GM12878 (cell line): ENCODE measurements at regions not wholly inside any gene's neighbourhood (a gene's known extent, or its start where the extent isn't known, plus 50 kb on each side); places are given as distances from the start of the nearest gene placed in this dataset.

Experiments
- ATAC-seq: fragments of 200-7000 bp; cut with Tn5 transposase; 3 replicates; pipeline ENCODE4 v1.9.1; 2020; ENCODE audit warnings: mild to moderate bottlenecking, moderate library complexity
- BruUV-seq: library from RNA; stranded (reverse); fragments of 400-500 nt; replicated peaks from 2 replicates; lab custom pipeline; 2021; lab: Mats Ljungman, UMichigan
- CTCF ChIA-PET: fragments of 300-600 bp; sonication (Branson Sonifier 250); formaldehyde crosslinking; extraction: SDS; loops from one replicate; lab custom pipeline; 2021; ENCODE audit warnings: inconsistent platforms; lab: Yijun Ruan, JAX
- POLR2A ChIA-PET: fragments of 350-600 bp; formaldehyde crosslinking; extraction: SDS; loops from one replicate; lab custom pipeline; 2021; ENCODE audit warnings: inconsistent platforms; lab: Charles Lee
- RAD21 ChIA-PET: fragments of 300-600 bp; sonication (Branson Sonifier 250); formaldehyde crosslinking; loops from one replicate; lab custom pipeline; 2023; ENCODE audit warnings: antibody characterized with exemption; ENCODE audit not compliant: unreplicated experiment; lab: Charles Lee
- SMC1A ChIA-PET: fragments of 300-600 bp; sonication (Branson Sonifier 250); formaldehyde crosslinking; loops from one replicate; lab custom pipeline; 2023; ENCODE audit not compliant: unreplicated experiment, uncharacterized antibody; lab: Charles Lee
- DNase-seq: peaks from one replicate; pipeline ENCODE4 v3.0.0-alpha.2; 2011; ENCODE audit warnings: low read depth, low spot score
- FAIRE-seq: peaks from 3 replicates; lab custom pipeline; 2011; peaks lifted over from hg19 to GRCh38; lab: Jason Lieb, UNC
- H2AFZ ChIP-seq: 2 replicates; pipeline ENCODE4 v1.6.0; 2011; ENCODE audit warnings: low read depth, low read length, control low read depth; ENCODE audit not compliant: control insufficient read depth
- H3K27ac ChIP-seq: 2 replicates; pipeline ENCODE4 v1.5.1; 2011; ENCODE audit warnings: control low read depth; ENCODE audit not compliant: control insufficient read depth, insufficient read depth
- H3K27me3 ChIP-seq, 2 experiments: replicated peaks in 1 of 2; 2 replicates each; pipeline versions ENCODE4 v1.6.0 to v1.6.1; 2011; ENCODE audit warnings: low read length in 1 of 2; ENCODE audit not compliant: control insufficient read depth in 2 of 2, insufficient read depth in 2 of 2
- H3K36me3 ChIP-seq, 2 experiments: 2 replicates each; pipeline ENCODE4 v1.5.1; 2011; ENCODE audit warnings: low read length in 1 of 2; ENCODE audit not compliant: control insufficient read depth in 2 of 2, insufficient read depth in 2 of 2
- H3K4me1 ChIP-seq: 2 replicates; pipeline ENCODE4 v1.6.1; 2011; ENCODE audit warnings: mild to moderate bottlenecking, low read length, moderate library complexity, mixed read lengths; ENCODE audit not compliant: control insufficient read depth, insufficient read depth
- H3K4me2 ChIP-seq: 2 replicates; pipeline ENCODE4 v1.6.0; 2011; ENCODE audit warnings: control low read depth; ENCODE audit not compliant: control insufficient read depth, insufficient read depth
- H3K4me3 ChIP-seq: fragments of 200-600 bp; sonication (generic); 2 replicates; pipeline ENCODE4 v1.5.1; 2016
- H3K79me2 ChIP-seq: 2 replicates; pipeline ENCODE4 v1.6.0; 2011; ENCODE audit warnings: low read length; ENCODE audit not compliant: control insufficient read depth, insufficient read depth
- H3K9ac ChIP-seq: 2 replicates; pipeline ENCODE4 v1.8.0; 2011; ENCODE audit warnings: low read length, control low read depth, mixed read lengths; ENCODE audit not compliant: control insufficient read depth, insufficient read depth
- H3K9me3 ChIP-seq: replicated peaks from 3 replicates; pipeline ENCODE4 v1.5.1; 2011; ENCODE audit warnings: mild to moderate bottlenecking, low read length; ENCODE audit not compliant: control insufficient read depth, insufficient read depth
- H4K20me1 ChIP-seq: 2 replicates; pipeline ENCODE4 v1.6.0; 2011; ENCODE audit not compliant: control insufficient read depth, insufficient read depth
- ATF7 ChIP-seq: fragments of 450-650 bp; IDR thresholded peaks from 2 replicates; pipeline ENCODE4 v1.6.1; 2016; ENCODE audit warnings: low read depth, mild to moderate bottlenecking
- CHD1 ChIP-seq: IDR thresholded peaks from 2 replicates; pipeline ENCODE4 v1.6.1; 2012; ENCODE audit warnings: low read depth, low read length, improper control_type of control experiment
- CHD4 ChIP-seq: fragments of 200-600 bp; sonication (generic); IDR thresholded peaks from 2 replicates; pipeline ENCODE4 v1.6.1; 2016; ENCODE audit warnings: mild to moderate bottlenecking
- CREB1 ChIP-seq: IDR thresholded peaks from 2 replicates; pipeline ENCODE4 v1.6.1; 2012; ENCODE audit warnings: low read depth, mild to moderate bottlenecking, inconsistent platforms
- CUX1 ChIP-seq: IDR thresholded peaks from 2 replicates; pipeline ENCODE4 v1.6.1; 2012; ENCODE audit warnings: improper control_type of control experiment, low read depth, low read length; ENCODE audit not compliant: insufficient replicate concordance
- FOS ChIP-seq: IDR thresholded peaks from 3 replicates; pipeline ENCODE4 v1.6.1; 2011; ENCODE audit warnings: borderline replicate concordance; ENCODE audit not compliant: insufficient read length; ENCODE audit errors: extremely low read depth
- GATAD2B ChIP-seq: fragments of 450-650 bp; conservative IDR thresholded peaks from 2 replicates; pipeline ENCODE4 v1.6.1; 2017; ENCODE audit warnings: low read depth, mild to moderate bottlenecking, moderate library complexity
- HDGF ChIP-seq: fragments of 450-650 bp; IDR thresholded peaks from 2 replicates; pipeline ENCODE4 v1.6.1; 2016; ENCODE audit warnings: antibody characterized with exemption
- PAX8 ChIP-seq: fragments of 450-650 bp; IDR thresholded peaks from 2 replicates; pipeline ENCODE4 v1.6.1; 2017; ENCODE audit warnings: mild to moderate bottlenecking, moderate library complexity
- SIN3A ChIP-seq: IDR thresholded peaks from 2 replicates; pipeline ENCODE4 v1.6.1; 2012; ENCODE audit warnings: low read depth, low read length, improper control_type of control experiment
- SPI1 ChIP-seq: IDR thresholded peaks from 2 replicates; pipeline ENCODE4 v1.6.1; 2011; ENCODE audit warnings: low read depth, mild to moderate bottlenecking, low read length, moderate library complexity, borderline replicate concordance; ENCODE audit not compliant: insufficient read depth
- TCF3 ChIP-seq: IDR thresholded peaks from 2 replicates; pipeline ENCODE4 v1.6.1; 2012; ENCODE audit warnings: low read depth, mild to moderate bottlenecking, low read length, borderline replicate concordance; ENCODE audit not compliant: insufficient read depth
- USF2 ChIP-seq: IDR thresholded peaks from 2 replicates; pipeline ENCODE4 v1.6.1; 2011; ENCODE audit warnings: low read depth, low read length, improper control_type of control experiment, borderline replicate concordance
- YBX1 ChIP-seq: fragments of 450-650 bp; IDR thresholded peaks from 2 replicates; pipeline ENCODE4 v1.6.1; 2016; ENCODE audit warnings: antibody characterized with exemption
- ZBED1 ChIP-seq: IDR thresholded peaks from 2 replicates; pipeline ENCODE4 v1.6.1; 2016; ENCODE audit warnings: borderline replicate concordance
- ZNF384 ChIP-seq: IDR thresholded peaks from 2 replicates; pipeline ENCODE4 v1.6.1; 2012; ENCODE audit warnings: low read depth, mild to moderate bottlenecking, low read length, improper control_type of control experiment, borderline replicate concordance
- WGBS: methylation state at CpG from one replicate; pipeline ENCODE4 v1.1.6; 2016; ENCODE audit warnings: low lambda C conversion rate; ENCODE audit not compliant: insufficient replicate concordance, insufficient coverage; ENCODE audit errors: missing lambda C conversion rate; 5-methylcytosine and 5-hydroxymethylcytosine counted together
- in situ Hi-C: fragments of 300-500 bp; cut with MboI; formaldehyde crosslinking; loops from 9 replicates; pipeline ENCODE4 v1.14.3; 2018; ENCODE audit warnings: mixed read lengths
- intact Hi-C: fragments of 100-400 bp; cut with micrococcal nuclease; formaldehyde crosslinking; loops from one replicate; pipeline ENCODE4 v1.14.2; 2022; ENCODE audit not compliant: unreplicated experiment
- TF ChIP-seq, protein P1 (sequence below): IDR thresholded peaks from 2 replicates; pipeline ENCODE4 v1.6.1; 2011; ENCODE audit warnings: mild to moderate bottlenecking, low read depth, low read length, moderate library complexity; ENCODE audit not compliant: insufficient replicate concordance
- TF ChIP-seq, protein P2 (sequence below), 3 experiments: IDR thresholded peaks in 2 of 3; conservative IDR thresholded peaks in 1 of 3; 2 replicates each; pipeline ENCODE4 v1.5.1; 2011; ENCODE audit warnings: low read depth in 3 of 3, low read length in 3 of 3, mild to moderate bottlenecking in 3 of 3, control low read depth in 2 of 3, moderate library complexity in 2 of 3, inconsistent platforms in 1 of 3, mixed read lengths in 1 of 3; ENCODE audit not compliant: control insufficient read depth in 2 of 3, insufficient read depth in 1 of 3; ENCODE audit errors: extremely low read depth in 1 of 3

GRCh38 chr16:17607609-17608008, 136.8 kb upstream of the XYLT1 start:
- in situ Hi-C loops (no loop called here), intact Hi-C loops (no loop called here)
- POLR2A ChIA-PET: no interaction called here
- WGBS: 20% methylated on average over 6 of the region's 6 CpGs
- H3K79me2 ChIP-seq: no peaks in the 10 kb centered on the region
- no peak overlapping the region for H3K4me2 ChIP-seq
- SMC1A ChIA-PET: no interaction called here
- RAD21 ChIA-PET: no interaction called here
- no peak for DNase-seq
- no peak overlapping the region for H3K4me3 ChIP-seq
- ATAC-seq: no peak
- CTCF ChIA-PET: no interaction called here
- no peaks in the 10 kb centered on the region for H4K20me1 ChIP-seq
- no peaks in the 10 kb centered on the region for H3K36me3 ChIP-seq
- no peak overlapping the region for H3K27ac ChIP-seq
- H3K9ac ChIP-seq: no peak overlapping the region
- H3K9me3 ChIP-seq: no peaks in the 10 kb centered on the region
- no peaks in the 10 kb centered on the region for H3K27me3 ChIP-seq
- FAIRE-seq: no peak
- no peaks in the 10 kb centered on the region for H3K4me1 ChIP-seq
- no peak overlapping the region for H2AFZ ChIP-seq
- no TSS peak for BruUV-seq
- TF ChIP-seq, protein P1, sequence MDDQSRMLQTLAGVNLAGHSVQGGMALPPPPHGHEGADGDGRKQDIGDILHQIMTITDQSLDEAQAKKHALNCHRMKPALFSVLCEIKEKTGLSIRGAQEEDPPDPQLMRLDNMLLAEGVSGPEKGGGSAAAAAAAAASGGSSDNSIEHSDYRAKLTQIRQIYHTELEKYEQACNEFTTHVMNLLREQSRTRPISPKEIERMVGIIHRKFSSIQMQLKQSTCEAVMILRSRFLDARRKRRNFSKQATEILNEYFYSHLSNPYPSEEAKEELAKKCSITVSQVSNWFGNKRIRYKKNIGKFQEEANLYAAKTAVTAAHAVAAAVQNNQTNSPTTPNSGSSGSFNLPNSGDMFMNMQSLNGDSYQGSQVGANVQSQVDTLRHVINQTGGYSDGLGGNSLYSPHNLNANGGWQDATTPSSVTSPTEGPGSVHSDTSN: no peak
- no peak for TF ChIP-seq SPI1
- TF ChIP-seq PAX8: no peak
- TF ChIP-seq CHD1: no peak
- no peak for TF ChIP-seq ZNF384
- no peak for TF ChIP-seq ATF7
- TF ChIP-seq, protein P2, sequence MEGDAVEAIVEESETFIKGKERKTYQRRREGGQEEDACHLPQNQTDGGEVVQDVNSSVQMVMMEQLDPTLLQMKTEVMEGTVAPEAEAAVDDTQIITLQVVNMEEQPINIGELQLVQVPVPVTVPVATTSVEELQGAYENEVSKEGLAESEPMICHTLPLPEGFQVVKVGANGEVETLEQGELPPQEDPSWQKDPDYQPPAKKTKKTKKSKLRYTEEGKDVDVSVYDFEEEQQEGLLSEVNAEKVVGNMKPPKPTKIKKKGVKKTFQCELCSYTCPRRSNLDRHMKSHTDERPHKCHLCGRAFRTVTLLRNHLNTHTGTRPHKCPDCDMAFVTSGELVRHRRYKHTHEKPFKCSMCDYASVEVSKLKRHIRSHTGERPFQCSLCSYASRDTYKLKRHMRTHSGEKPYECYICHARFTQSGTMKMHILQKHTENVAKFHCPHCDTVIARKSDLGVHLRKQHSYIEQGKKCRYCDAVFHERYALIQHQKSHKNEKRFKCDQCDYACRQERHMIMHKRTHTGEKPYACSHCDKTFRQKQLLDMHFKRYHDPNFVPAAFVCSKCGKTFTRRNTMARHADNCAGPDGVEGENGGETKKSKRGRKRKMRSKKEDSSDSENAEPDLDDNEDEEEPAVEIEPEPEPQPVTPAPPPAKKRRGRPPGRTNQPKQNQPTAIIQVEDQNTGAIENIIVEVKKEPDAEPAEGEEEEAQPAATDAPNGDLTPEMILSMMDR (IDR thresholded peaks at IDR 0.05 in 2 of 3, conservative IDR thresholded peaks at IDR 0.05 in 1 of 3; ENCODE audit: control insufficient read depth in 2 of 3, extremely low read depth in 1 of 3, insufficient read depth in 1 of 3, low read depth in 3 of 3, low read length in 3 of 3): no peak
- TF ChIP-seq HDGF: no peak
- no peak for TF ChIP-seq TCF3
- no peak for TF ChIP-seq YBX1
- no peak for TF ChIP-seq ZBED1
- TF ChIP-seq FOS: no peak
- TF ChIP-seq SIN3A: no peak
- TF ChIP-seq USF2: no peak
- no peak for TF ChIP-seq GATAD2B
- no peak for TF ChIP-seq CREB1
- TF ChIP-seq CHD4: no peak
- no peak for TF ChIP-seq CUX1
